NB4 (cell line): ENCODE measurements at regions not wholly inside any gene's neighbourhood (a gene's known extent, or its start where the extent isn't known, plus 50 kb on each side); places are given as distances from the start of the nearest gene placed in this dataset.

Experiments
- DNase-seq: peaks from one replicate; pipeline ENCODE4 v3.0.0; 2010; ENCODE audit warnings: low read depth
- H3K4me3 ChIP-seq: one replicate; pipeline ENCODE4 v1.5.1; 2011; ENCODE audit warnings: mild to moderate bottlenecking, low read depth, low read length, moderate library complexity
- MYC ChIP-seq: IDR thresholded peaks from 2 replicates; pipeline ENCODE4 v1.6.1; 2011; ENCODE audit warnings: low read depth, low read length
- POLR2A ChIP-seq: IDR thresholded peaks from 2 replicates; pipeline ENCODE4 v1.6.1; 2011; ENCODE audit warnings: mild to moderate bottlenecking; ENCODE audit not compliant: insufficient read length; ENCODE audit errors: extremely low read depth
- TF ChIP-seq, protein P1 (sequence below): IDR thresholded peaks from 2 replicates; pipeline ENCODE4 v1.6.1; 2011; ENCODE audit warnings: low read depth, low read length
- TF ChIP-seq, protein P2 (sequence below): IDR thresholded peaks from one replicate; pipeline ENCODE4 v1.5.1; 2012; ENCODE audit warnings: low read depth, low read length

DNA sequence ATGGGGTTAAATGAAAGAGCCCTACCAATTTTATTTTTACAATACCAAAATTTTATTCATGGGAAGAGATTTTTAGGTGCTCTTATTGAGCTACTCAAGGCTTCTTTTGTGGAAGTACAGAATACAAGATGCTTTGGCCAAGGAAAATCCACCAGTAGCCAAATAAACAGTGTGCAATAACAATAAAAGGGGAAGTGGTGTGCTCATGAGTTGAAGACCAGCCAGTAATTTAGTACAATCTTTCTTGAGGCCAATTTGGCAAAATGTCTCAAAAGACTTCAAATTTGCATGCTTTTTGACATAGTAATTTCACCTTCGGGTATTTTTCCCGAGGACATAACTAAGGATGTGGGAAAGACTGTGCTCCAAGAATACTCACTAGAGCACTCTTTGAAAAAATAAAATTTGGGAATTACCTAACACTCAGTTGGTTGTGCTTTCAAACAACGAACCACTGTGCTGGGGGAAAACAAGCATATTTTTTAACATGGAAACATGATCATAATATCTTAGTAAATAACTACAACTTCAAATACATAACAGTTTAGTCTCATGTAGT is 294.0 kb downstream of the DIPK2A start:
- no peak overlapping the region for H3K4me3 ChIP-seq
- TF ChIP-seq MYC (no peak), POLR2A (no peak)
- TF ChIP-seq, protein P1, sequence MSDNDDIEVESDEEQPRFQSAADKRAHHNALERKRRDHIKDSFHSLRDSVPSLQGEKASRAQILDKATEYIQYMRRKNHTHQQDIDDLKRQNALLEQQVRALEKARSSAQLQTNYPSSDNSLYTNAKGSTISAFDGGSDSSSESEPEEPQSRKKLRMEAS = no peak
- TF ChIP-seq, protein P2, sequence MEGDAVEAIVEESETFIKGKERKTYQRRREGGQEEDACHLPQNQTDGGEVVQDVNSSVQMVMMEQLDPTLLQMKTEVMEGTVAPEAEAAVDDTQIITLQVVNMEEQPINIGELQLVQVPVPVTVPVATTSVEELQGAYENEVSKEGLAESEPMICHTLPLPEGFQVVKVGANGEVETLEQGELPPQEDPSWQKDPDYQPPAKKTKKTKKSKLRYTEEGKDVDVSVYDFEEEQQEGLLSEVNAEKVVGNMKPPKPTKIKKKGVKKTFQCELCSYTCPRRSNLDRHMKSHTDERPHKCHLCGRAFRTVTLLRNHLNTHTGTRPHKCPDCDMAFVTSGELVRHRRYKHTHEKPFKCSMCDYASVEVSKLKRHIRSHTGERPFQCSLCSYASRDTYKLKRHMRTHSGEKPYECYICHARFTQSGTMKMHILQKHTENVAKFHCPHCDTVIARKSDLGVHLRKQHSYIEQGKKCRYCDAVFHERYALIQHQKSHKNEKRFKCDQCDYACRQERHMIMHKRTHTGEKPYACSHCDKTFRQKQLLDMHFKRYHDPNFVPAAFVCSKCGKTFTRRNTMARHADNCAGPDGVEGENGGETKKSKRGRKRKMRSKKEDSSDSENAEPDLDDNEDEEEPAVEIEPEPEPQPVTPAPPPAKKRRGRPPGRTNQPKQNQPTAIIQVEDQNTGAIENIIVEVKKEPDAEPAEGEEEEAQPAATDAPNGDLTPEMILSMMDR = no peak
- DNase-seq = peak; percentile 4

DNA sequence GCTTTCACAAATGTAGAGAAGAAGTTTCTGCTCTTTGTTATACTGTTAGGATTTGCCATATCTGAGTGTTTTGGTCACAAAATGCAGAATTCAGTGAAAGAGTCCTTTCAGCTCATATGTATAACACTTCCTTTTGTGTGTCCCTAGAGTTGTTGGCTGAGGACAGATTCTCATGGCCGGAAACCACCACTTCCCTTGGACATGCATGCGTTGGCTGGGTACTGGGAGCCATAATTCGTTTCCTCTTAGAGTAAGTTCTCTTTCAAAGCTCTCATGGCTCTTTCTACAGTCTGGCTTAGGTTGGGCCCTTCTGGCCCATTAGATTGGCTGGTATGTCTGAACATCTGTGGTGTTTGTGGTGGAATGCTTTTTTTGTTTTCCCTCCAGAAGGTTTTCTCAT is 298.5 kb downstream of the DIPK2A start:
- TF ChIP-seq POLR2A (no peak), MYC (no peak)
- TF ChIP-seq, protein P2 = no peak
- TF ChIP-seq, protein P1 = no peak
- no peak for DNase-seq

DNA sequence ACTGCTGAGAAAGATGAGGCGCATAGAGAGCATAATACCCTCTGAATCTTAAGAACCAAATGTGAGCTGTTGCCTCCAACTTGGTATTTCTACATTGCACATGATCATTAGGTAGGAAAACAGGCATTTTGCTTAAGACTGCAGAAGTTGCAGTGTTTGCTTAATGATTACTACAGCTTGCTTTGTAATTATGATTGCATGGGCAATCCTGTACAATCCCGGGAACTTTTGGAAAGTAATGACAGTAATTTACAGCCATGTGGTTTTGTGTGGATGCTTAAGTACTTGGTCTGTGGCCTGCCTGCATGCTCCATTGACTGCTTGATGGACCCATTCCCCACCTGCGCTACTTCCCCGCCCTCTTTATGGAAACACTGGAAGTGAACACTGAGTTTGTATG is 301.1 kb downstream of the DIPK2A start:
- TF ChIP-seq, protein P2 = no peak
- TF ChIP-seq MYC = no peak
- no peak for TF ChIP-seq POLR2A
- TF ChIP-seq, protein P1 = no peak
- no peak overlapping the region for H3K4me3 ChIP-seq
- DNase-seq = no peak

More for the DNA sequence above, 298.5 kb downstream of the DIPK2A start:
- no peak overlapping the region for H3K4me3 ChIP-seq

DNA sequence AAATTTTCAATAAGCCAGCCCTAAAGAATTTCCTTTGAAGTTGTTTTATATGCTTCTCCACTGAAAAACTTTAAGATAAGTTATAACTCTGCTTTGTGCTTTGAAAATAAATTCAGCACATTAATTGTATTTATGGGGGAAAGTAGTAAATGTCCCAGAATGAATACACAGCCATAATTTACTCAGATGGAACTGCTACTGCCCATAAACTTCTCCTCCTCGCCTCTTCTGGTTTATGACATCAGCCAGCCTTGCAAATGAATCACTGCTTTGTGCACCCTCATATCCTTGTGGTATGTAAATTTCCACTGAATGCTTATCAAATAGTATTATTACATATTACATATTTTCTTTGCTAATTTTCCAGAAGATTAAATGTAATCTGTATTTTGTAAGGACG is 302.0 kb downstream of the DIPK2A start:
- TF ChIP-seq, protein P2 = no peak
- TF ChIP-seq, protein P1 = no peak
- TF ChIP-seq MYC = no peak
- DNase-seq = no peak
- no peak overlapping the region for H3K4me3 ChIP-seq

DNA sequence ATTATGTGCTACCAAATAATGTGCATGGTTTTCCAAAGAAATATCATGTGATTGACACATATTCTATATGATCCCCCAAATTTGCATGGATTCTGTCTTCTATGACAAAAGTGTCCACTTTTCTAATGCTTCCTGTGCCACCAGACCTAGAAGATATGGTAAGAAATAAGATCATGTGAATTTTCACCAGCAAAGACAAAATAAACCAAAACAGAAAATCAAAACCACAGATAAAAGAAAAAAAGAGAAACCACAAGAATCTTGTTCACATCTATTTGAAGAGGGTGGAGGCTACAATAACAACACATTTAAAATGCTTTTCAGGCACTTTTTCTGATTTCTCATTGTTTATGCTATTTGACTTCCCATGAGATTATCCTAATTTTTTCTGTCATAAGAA is 303.4 kb downstream of the DIPK2A start:
- no peak overlapping the region for H3K4me3 ChIP-seq
- TF ChIP-seq POLR2A = no peak
- TF ChIP-seq, protein P1 = no peak
- no peak for TF ChIP-seq MYC
- TF ChIP-seq, protein P2 = no peak
- no peak for DNase-seq

DNA sequence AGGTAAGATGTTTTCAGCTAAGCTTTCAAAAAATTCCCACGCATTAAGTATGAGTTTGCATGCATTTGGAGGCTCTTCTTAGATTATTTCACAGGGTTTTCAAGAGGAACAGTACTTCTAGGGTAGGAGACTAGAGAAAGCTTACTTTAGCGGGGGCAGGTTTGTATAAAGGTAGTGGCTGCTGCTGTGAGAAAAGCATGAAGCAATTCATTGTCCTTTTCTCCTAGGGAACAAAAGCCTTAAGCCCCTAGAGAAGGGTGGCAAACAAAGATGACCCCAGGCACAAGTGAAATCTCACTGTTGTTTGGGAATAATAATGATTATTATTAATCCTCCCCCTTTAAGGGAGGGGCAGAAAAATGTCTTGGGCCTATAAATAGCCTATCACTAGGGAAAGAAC is 310.7 kb downstream of the DIPK2A start:
- H3K4me3 ChIP-seq = no peak overlapping the region
- TF ChIP-seq, protein P2 = no peak
- TF ChIP-seq POLR2A = no peak
- TF ChIP-seq, protein P1 = no peak
- no peak for TF ChIP-seq MYC
- no peak for DNase-seq
